Left colon (tissue), 2 donors: ENCODE measurements at regions not wholly inside any gene's neighbourhood (a gene's known extent, or its start where the extent isn't known, plus 50 kb on each side); places are given as distances from the start of the nearest gene placed in this dataset.
"Not testable (repeated sequence)": the region's sequence is repeated elsewhere in the genome, so short reads cannot be mapped to it uniquely, and the experiment has no call there.

Source experiments
- ATAC-seq: fragments of 200-7000 bp; cut with Tn5 transposase; one replicate; pipeline ENCODE4 v1.9.1; 2020; ENCODE audit warnings: mild to moderate bottlenecking, moderate library complexity
- DNase-seq, 2 donors: peaks; one replicate each; pipeline ENCODE4 v3.0.0-alpha.2; 2020
- intact Hi-C, 2 donors: fragments of 100-400 bp; cut with DNase I in 1 of 2; cut with micrococcal nuclease in 1 of 2; formaldehyde crosslinking; loops; one replicate each; pipeline versions ENCODE4 v1.11.2 to v1.14.0; 2022; cut with DNase I, micrococcal nuclease
- donor health status: DM: no; HTN: no; CAD: no.
- donor health status: DM: yes; HTN: yes; CAD: no.

DNA sequence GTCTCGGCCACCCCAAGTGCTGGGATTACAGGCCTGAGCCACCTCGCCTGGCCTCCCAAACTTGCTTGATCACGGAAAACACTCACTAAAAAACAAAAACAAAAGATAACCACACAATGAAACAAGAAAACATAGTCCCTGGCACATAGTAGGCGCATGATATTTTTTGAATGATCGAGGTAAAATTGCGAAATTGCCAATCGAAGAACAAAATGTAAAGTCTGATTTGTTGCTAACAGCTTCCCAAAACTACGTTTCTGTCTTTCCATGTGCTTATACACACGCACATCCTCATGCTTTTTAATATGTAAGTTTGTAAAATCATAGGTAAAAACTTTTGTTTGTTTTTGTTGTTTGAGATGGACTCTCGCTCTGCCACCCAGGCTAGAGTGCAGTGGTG, 168.5 kb upstream of the SALL4 start:
- intact Hi-C loops = no loop called here
- no peak for DNase-seq
- no peak for ATAC-seq

DNA sequence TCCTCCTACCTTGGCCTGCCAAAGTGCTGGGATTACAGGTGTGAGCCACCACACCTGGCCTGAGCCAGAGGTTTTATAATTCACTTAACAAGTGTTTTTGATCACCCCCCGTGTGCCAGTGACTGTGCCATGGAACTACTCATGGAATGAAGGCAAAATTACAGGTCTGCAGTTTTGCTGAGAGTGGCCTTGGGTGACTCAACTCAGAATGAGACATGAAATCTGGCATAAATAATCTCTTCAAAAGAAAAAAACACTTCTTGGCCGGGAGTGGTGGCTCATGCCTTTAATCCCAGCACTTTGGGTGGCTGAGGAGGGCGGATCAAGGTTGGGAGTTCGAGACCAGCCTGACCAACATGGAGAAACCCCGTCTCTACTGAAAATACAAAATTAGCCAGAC, 166.9 kb upstream of the SALL4 start:
- no peak for ATAC-seq
- intact Hi-C loops = no loop called here
- no peak for DNase-seq

DNA sequence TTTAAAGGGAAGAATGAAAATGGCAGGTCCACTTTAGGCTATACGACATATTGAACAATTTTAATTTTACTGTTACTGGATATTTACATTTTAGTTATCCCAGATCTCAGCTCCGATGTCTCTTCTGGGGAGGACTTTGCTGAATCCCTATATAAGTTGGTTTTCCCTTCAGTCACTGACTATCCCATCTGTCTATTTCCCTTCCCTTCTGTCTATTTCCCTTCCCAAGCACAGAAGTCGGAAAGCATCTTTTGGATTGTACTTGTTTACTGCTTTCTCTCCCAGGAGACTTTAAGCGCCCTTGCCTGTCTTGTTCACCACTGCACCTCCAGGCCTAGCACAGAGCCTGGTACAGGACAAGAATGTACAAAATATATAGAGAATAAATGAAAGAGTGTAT, 165.8 kb upstream of the SALL4 start:
- ATAC-seq = no peak
- intact Hi-C loops = no loop called here
- DNase-seq = no peak

DNA sequence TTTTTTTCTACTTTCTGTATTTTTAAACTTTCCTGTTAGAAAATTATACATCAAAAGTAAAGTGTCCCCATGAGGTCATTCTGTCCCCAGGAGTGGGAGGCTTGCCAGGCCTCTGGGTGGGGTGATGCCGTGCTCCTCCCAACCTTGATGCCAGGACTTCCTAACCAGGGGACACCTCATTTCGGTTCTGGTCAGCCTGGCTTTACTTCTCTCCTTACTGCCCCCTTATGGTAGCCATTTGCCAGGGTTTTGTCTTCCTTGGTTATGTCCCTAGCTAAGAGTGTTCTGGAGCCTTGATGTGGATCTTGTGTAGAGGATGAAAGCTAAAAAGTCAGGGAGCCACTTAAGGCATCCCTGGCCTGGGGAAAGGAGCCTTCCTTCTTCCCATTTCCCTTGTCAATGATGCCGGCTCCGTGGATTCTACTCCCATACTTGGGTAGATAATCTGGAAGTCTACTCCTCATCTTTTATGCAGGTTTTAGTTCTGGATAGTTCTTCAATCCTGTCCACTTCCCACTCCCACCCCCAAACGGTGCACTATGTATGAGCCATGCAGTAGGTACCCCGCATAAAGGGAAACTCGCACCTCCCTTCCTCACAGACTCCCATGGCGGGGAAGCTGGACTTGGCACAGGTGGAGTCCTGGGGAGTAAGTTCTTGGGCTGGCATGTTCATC, 164.1 kb upstream of the SALL4 start:
- peak; percentile 32 to 35 for DNase-seq
- intact Hi-C loops = no loop called here
- ATAC-seq = peak; percentile 81

DNA sequence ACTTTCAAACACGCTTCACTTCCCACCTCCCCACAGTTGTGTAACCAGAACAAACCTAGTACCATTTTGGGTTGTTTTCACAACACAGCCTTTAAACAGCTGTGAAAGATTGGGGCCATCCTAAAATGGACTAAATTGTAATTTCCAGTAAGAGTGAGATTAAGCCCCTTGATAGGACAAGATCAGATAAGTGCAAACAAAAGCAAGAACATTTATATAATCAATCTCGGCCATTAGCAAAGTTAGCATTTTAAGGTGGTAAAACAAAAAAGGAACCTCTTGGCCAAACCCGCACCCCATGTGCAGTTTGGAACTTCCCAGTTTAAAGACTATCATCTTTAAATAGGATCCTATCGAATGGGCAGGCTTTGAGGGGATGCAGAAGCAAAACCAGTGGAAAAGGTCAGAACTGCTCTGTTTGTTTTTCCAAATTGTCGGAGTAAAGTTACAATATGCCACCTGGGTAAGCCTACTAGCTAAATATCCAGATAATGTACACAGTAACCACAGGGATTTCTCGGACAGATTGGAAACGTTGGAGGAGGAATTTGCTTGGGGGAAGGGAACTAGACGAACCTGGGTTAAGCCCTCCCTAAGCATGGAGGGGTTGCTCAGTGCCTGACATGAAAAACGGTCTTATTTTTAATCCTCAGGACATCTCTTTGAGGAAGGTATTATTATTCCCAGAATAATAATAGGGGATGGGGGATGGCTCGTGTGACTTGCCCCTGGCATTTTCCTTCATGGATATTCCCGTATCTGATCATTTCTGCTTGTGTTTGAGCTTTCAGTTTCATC, 159.8 kb upstream of the SALL4 start:
- DNase-seq (no peak), ATAC-seq (no peak)
- intact Hi-C loops = no loop called here

DNA sequence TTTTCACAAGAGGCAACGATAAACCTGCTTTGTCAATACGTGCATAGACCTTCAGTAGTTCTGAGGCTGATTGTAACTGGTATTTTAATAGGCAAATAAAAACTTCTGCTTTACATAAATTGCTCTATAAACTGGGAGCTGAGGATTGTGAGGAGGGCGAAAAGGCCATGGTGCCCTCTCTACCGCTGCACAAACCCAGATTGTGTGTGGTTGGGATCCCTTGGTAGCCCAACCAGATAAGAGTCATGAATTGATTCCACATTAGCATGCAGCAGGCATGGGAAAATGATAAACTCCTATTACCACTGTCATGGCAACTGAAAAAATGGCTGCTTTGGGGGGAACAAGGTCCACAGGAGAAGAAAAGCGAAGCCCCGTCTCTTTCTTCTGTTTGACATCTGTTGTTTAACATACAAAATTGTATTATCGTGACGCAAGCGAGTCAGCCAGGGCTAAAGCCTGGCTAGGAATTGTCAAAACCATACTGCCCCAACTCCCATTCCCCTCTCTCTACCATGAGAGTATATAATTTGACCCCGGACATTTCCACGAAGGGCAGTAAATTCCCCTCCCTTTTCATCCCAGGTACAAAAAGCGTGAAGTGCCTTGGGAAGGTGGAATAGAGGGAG, 157.8 kb upstream of the SALL4 start:
- peak; percentile 82 for ATAC-seq
- intact Hi-C loops = no loop called here
- DNase-seq = no peak

DNA sequence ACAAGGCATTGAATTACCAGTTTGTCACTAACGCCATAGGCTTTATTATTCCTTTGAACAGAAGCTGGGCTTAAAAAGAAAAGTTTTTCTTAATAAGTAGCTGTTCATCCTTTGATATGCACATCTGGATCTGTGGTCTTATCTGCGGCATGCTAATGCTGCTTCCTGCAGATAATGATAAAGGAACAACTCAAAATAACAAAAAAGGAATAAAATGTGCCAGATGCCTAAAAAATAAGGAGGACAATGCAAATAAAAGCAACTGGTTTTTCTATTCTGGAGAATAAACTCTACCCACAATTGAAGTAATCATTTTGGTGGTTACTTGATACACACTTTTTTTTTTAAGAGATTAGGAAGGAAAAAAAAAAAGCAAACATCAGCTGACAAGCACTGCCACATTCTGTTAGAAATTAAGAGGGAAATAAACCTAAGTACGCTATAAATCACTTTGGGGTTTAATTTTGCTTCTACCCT, 156.8 kb upstream of the SALL4 start:
- intact Hi-C loops = no loop called here
- DNase-seq (no peak), ATAC-seq (no peak)

DNA sequence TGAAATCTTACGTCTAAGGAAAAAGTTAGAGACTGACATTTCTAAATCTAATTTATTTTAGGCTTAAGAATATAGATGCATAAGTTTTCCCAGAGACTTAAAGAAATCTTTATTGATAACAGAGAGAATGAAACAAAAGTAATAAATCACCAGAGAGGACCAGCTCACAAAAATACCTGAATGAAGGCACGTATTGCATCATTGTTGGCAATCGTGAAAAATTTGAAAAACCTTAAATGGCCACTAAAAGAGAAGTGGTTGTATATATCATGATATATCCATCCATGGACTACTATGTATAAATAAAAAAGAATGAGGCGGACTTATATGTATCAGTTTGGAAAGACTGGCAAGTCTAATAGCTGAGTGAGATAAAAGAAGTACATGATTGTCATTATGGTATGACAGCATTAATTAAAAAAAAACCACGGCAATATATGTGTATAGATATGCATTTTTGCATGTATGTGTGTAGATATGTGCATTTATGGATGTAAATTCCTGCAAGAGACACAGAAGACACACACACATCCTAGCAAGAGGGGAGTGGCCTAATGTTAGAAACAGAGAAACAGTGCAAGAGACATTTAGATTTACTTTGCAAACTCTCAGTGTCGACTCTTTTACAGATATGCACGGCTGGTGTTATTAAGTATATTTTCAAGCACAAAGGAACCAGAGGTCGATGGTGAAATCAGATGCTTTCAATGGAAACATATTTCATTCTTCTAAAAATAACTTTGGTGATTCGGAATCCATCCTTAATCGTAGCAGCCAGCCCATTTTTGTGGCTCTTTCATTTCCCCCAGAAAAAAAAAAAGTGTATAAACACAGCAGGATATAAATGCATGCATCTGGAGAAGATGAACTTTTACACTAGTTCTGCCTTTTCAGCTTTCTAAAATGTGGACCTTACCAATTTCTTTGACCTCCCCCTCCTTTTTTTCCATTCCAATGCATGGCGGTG, 156.1 kb upstream of the SALL4 start:
- ATAC-seq (no peak), DNase-seq (no peak)
- intact Hi-C loops = no loop called here

DNA sequence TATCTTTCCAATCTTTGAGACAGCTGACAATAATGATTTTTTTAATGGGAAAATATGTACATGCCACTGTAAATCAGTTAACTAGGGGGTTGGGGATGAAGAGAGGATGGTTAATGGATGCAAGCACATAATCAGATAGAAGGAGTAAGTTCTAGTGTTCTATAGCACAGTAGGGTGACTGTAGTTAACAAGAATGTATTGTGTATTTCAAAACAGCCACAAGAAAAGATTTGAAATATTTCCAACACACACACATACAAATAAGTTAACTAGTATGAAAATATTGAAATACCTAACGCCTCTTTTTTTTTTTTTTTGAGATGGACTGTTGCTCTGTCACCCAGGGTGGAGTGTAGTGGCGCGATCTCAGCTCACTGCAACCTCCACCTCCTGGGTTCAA, 153.4 kb upstream of the SALL4 start:
- DNase-seq = no peak
- intact Hi-C loops = no loop called here
- ATAC-seq = no peak

DNA sequence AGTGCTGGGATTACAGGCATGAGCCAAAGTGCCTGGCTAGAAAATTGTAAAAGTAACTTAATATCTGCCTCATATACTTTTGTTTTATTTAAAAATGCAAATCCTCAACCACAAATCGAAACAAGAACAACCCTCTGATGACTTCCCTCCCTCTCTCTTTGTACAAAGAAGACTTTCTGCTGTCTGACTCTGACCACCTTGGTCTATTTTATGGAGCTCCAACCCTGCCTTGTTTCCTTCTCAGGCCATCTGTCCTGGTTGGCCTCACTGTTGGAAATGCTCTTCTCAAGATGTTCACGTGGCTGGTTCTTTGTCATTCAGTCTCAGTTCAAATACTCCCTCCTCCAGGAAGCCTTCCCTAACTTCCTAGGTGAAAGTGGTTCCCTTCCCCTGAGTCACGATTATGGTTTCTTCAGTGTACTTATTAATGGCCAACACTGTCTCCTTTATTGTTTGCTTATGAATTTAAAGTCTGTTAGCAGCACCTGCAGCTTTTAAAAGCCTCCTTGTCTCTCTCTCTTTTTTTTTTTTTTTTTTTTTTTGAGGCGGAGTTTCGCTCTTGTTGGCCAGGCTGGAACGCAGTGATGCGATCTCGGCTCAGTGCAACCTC, 151.5 kb upstream of the SALL4 start:
- ATAC-seq (no peak), DNase-seq (no peak)
- intact Hi-C loops = no loop called here

DNA sequence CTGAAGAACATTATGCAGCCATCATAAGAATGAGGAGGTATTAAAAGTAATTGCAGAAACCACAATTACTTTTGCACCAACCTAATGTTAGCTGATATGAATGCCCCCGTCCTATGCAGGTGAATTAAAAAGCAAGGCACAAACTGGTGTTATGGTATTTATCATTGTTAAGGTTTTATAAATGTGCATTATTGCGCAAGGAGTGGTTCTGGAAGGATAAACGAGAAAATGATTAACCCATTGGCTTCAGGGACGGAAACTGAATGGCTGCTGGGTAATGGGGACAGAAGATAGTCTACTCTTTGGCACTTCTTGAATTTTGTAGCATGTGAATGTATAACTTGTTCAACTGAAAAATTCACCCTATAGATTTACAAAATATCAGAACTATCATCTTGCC, 148.6 kb upstream of the SALL4 start:
- DNase-seq = no peak
- intact Hi-C loops = no loop called here
- ATAC-seq = no peak

DNA sequence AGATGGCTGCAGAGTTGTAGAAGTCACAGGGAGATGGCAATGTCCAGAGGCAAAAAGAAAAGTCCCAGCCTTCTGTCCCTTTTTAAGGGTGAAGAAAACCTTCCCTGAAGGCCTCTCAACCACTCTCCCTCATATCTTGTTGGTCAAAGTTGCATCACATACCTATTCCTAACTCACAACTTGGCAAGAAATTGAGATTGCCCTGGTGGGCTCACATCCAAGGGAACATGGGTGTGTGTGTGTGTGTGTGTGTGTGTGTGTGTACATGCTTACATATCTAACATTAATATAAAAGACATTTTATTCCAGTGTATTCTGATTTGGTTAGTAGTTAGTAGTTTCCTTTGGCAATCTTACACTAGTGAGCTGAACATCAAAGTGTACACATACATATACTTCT, 144.3 kb upstream of the SALL4 start:
- intact Hi-C loops = no loop called here
- ATAC-seq = no peak
- DNase-seq = no peak

DNA sequence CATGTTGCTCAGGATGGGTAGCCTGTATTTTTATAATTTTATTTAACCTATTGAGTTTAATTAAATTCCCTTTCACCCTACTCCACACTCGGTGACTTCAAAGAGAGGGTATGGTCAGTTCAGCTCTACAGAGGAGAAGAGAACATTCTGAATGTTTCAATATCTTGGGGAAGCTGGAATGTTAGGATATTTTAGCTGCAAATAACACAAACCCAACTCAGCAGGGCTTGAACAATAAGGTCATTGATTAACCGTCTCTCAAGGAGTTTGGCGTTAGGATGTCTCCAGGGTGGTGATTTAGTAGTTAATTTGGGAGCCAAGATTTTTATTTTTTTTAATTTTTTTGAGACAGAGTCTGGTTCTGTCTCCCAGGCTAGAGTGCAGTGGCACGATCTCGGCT, 143.6 kb upstream of the SALL4 start:
- intact Hi-C loops = no loop called here
- ATAC-seq (no peak), DNase-seq (no peak)

DNA sequence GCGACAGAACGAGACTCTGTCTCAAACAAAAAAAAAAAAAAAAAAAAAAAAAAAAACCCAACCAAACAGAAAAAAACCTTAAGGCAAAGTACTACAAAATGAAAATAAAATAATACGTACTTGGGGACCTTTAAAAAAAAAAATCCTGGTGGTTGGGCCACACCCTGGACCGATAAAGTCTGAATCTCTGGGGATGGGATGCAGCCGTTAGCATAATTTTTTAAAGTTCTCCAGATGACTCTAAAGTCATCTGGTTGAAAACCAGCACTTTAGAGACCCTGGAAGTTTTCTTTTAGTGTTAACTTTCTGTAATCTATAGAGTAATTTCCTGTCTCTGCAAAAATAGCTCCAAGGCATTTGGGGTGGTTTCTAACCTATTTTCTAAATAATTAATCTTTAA, 142.9 kb upstream of the SALL4 start:
- intact Hi-C loops = no loop called here
- ATAC-seq = no peak

DNA sequence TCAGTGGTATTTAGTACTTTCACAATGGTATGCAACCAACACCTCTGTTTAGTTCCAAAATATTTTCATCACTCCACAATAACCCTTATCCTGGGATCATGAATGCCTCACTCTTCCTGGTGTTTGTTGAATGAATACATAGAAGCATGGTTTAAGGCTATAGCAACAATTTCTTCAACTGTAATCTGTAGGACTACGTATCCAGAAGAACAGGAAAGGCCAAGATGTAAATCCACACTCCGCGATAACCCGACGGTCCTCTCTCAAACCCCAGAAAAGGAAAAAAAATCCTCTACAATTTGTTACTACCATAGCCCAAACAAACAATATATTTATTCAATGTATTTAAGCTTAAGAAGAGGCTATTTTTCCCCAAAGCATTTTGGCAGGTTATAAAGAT, 141.4 kb upstream of the SALL4 start:
- intact Hi-C loops = no loop called here
- no peak for ATAC-seq
- DNase-seq = no peak

More for the DNA sequence above, 142.9 kb upstream of the SALL4 start:
- DNase-seq = no peak

DNA sequence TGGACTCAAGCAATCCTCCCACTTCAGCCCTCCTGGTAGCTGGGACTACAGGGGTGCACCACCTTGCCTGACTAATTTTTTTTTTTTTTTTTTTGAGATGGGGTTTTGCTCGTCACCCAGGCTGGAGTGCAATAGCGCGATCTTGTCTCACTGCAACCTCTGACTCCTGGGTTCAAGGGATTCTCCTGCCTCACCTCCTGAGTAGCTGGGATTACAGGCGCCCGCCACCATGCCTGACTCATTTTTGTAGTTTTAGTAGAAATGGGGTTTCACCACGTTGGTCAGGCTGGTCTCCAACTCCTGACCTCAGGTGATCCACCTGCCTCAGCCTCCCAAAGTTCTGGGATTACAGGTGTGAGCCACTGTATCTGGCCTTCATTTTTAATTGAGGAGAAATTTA, 141.0 kb upstream of the SALL4 start:
- ATAC-seq, DNase-seq, intact Hi-C loops: not testable (repeated sequence)

DNA sequence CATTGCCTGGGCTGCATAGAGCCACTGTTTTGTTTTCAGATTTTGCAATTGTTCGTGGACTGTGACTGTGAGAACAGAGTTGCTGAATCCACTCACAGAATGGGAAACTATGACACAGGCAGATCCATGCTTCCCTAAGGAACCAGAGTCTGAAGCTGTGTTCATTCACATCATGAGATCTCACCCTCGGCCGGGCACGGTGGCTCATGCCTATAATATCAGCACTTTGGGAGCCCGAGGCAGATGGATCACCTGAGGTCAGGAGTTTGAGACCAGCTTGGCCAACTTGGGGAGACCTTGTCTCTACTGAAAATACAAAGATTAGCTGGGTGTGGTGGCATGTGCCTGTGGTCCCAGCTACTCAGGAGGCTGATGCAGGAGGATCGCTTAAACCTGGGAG, 139.2 kb upstream of the SALL4 start:
- intact Hi-C loops = no loop called here
- DNase-seq = no peak
- ATAC-seq = no peak

DNA sequence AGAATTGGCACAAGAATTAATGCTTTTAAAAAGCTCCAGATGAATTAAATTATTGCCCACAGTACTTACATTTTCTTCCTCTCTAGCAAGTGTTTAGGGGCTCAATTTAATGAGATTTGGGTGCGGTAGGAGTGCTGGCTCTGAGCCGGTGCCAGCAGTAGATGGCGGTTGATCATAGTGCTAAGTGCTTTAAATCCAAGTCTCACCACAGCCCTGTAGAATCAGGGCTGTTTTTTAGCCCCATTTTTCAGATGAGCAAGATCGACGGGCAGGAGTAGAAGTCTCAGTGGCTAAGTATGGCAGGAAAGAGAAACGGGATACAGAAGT, 136.9 kb upstream of the SALL4 start:
- DNase-seq (no peak), ATAC-seq (no peak)
- intact Hi-C loops = no loop called here
